ENCODE measurements at regions not wholly inside any gene's neighbourhood (a gene's known extent, or its start where the extent isn't known, plus 50 kb on each side); places are given as distances from the start of the nearest gene placed in this dataset.
"Not testable (repeated sequence)": the region's sequence is repeated elsewhere in the genome, so short reads cannot be mapped to it uniquely, and the experiment has no call there.

GRCh38 chr2:129816813-129817574 lies 162.5 kb upstream of the RAB6C start:
- H3K9me3 ChIP-seq (ENCODE audit: control insufficient read depth, insufficient read depth, low read depth, low read length), result peaks cover 26% of the 10 kb centered on the region
- H3K4me1 ChIP-seq (ENCODE audit: control insufficient read depth, insufficient read depth, low read length), result no peaks in the 10 kb centered on the region
- H3K9ac ChIP-seq (ENCODE audit: low read length), result no peak overlapping the region
- no peaks in the 10 kb centered on the region for H3K27me3 ChIP-seq (ENCODE audit: control insufficient read depth, insufficient read depth, low read length)
- no peaks in the 10 kb centered on the region for H3K36me3 ChIP-seq (ENCODE audit: control insufficient read depth, insufficient read depth, low read length)
- H3K4me3 ChIP-seq (ENCODE audit: low read depth, low read length), result no peak overlapping the region
- no peak overlapping the region for H3K27ac ChIP-seq (ENCODE audit: low read depth, low read length)

GRCh38 chr2:129819855-129820254 lies 159.6 kb upstream of the RAB6C start:
- no peak overlapping the region for H3K9ac ChIP-seq (ENCODE audit: low read length)
- H3K4me1 ChIP-seq (ENCODE audit: control insufficient read depth, insufficient read depth, low read length), result no peaks in the 10 kb centered on the region
- peaks cover 23% of the 10 kb centered on the region for H3K9me3 ChIP-seq (ENCODE audit: control insufficient read depth, insufficient read depth, low read depth, low read length)
- no peaks in the 10 kb centered on the region for H3K27me3 ChIP-seq (ENCODE audit: control insufficient read depth, insufficient read depth, low read length)
- no peak overlapping the region for H3K4me3 ChIP-seq (ENCODE audit: low read depth, low read length)
- no peak overlapping the region for H3K27ac ChIP-seq (ENCODE audit: low read depth, low read length)
- H3K36me3 ChIP-seq (ENCODE audit: control insufficient read depth, insufficient read depth, low read length), result no peaks in the 10 kb centered on the region

- no peak overlapping the region for H3K4me3 ChIP-seq (ENCODE audit: low read depth, low read length)
- no peak overlapping the region for H3K9ac ChIP-seq (ENCODE audit: low read length)
Measured at GRCh38 chr2:129820908-129821307, 158.6 kb upstream of the RAB6C start.

GRCh38 chr2:129821445-129821844 lies 158.0 kb upstream of the RAB6C start:
- Histone ChIP-seq H3K36me3 (ENCODE audit: control insufficient read depth, insufficient read depth, low read length) (no peaks in the 10 kb centered on the region), H3K4me3 (ENCODE audit: low read depth, low read length) (no peak overlapping the region), H3K9me3 (ENCODE audit: control insufficient read depth, insufficient read depth, low read depth, low read length) (peaks cover 11% of the 10 kb centered on the region), H3K9ac (ENCODE audit: low read length) (no peak overlapping the region), H3K4me1 (ENCODE audit: control insufficient read depth, insufficient read depth, low read length) (no peaks in the 10 kb centered on the region), H3K27me3 (ENCODE audit: control insufficient read depth, insufficient read depth, low read length) (no peaks in the 10 kb centered on the region), H3K27ac (ENCODE audit: low read depth, low read length) (no peak overlapping the region)

More at GRCh38 chr2:129820908-129821307, 158.6 kb upstream of the RAB6C start:
- Histone ChIP-seq H3K27me3 (ENCODE audit: control insufficient read depth, insufficient read depth, low read length) (no peaks in the 10 kb centered on the region), H3K27ac (ENCODE audit: low read depth, low read length) (no peak overlapping the region), H3K9me3 (ENCODE audit: control insufficient read depth, insufficient read depth, low read depth, low read length) (peaks cover 14% of the 10 kb centered on the region), H3K4me1 (ENCODE audit: control insufficient read depth, insufficient read depth, low read length) (no peaks in the 10 kb centered on the region), H3K36me3 (ENCODE audit: control insufficient read depth, insufficient read depth, low read length) (no peaks in the 10 kb centered on the region)

- no peak overlapping the region for H3K9ac ChIP-seq (ENCODE audit: low read length)
- H3K4me3 ChIP-seq (ENCODE audit: low read depth, low read length), result no peak overlapping the region
- H3K4me1 ChIP-seq (ENCODE audit: control insufficient read depth, insufficient read depth, low read length), result peaks cover 7% of the 10 kb centered on the region; the same call in 1 of the 2 replicates
- no peaks in the 10 kb centered on the region for H3K36me3 ChIP-seq (ENCODE audit: control insufficient read depth, insufficient read depth, low read length)
- no peak overlapping the region for H3K27ac ChIP-seq (ENCODE audit: low read depth, low read length)
- H3K27me3 ChIP-seq (ENCODE audit: control insufficient read depth, insufficient read depth, low read length), result no peaks in the 10 kb centered on the region
- peaks cover 3% of the 10 kb centered on the region; the same call in 1 of the 2 replicates for H3K9me3 ChIP-seq (ENCODE audit: control insufficient read depth, insufficient read depth, low read depth, low read length)
Measured at GRCh38 chr2:129823044-129823443, 156.4 kb upstream of the RAB6C start.

GRCh38 chr2:129827311-129828090 lies 152.0 kb upstream of the RAB6C start:
- Histone ChIP-seq H3K4me3 (ENCODE audit: low read depth, low read length) (no peak overlapping the region), H3K9ac (ENCODE audit: low read length) (no peak overlapping the region), H3K27ac (ENCODE audit: low read depth, low read length) (no peak overlapping the region), H3K27me3 (ENCODE audit: control insufficient read depth, insufficient read depth, low read length) (no peaks in the 10 kb centered on the region), H3K9me3 (ENCODE audit: control insufficient read depth, insufficient read depth, low read depth, low read length) (peaks cover 24% of the 10 kb centered on the region), H3K36me3 (ENCODE audit: control insufficient read depth, insufficient read depth, low read length) (no peaks in the 10 kb centered on the region), H3K4me1 (ENCODE audit: control insufficient read depth, insufficient read depth, low read length) (peaks cover 8% of the 10 kb centered on the region; the same call in 1 of the 2 replicates)

- Histone ChIP-seq H3K9me3 (ENCODE audit: control insufficient read depth, insufficient read depth, low read depth, low read length) (peaks cover 25% of the 10 kb centered on the region), H3K36me3 (ENCODE audit: control insufficient read depth, insufficient read depth, low read length) (no peaks in the 10 kb centered on the region), H3K4me3 (ENCODE audit: low read depth, low read length) (no peak overlapping the region), H3K4me1 (ENCODE audit: control insufficient read depth, insufficient read depth, low read length) (peaks cover 8% of the 10 kb centered on the region; the same call in 1 of the 2 replicates), H3K27me3 (ENCODE audit: control insufficient read depth, insufficient read depth, low read length) (no peaks in the 10 kb centered on the region), H3K9ac (ENCODE audit: low read length) (no peak overlapping the region), H3K27ac (ENCODE audit: low read depth, low read length) (no peak overlapping the region)
Measured at GRCh38 chr2:129828792-129829191, 150.7 kb upstream of the RAB6C start.

- no peak overlapping the region for H3K9ac ChIP-seq (ENCODE audit: low read length)
- H3K9me3 ChIP-seq (ENCODE audit: control insufficient read depth, insufficient read depth, low read depth, low read length), result peaks cover 25% of the 10 kb centered on the region
- no peak overlapping the region for H3K4me3 ChIP-seq (ENCODE audit: low read depth, low read length)
- no peak overlapping the region for H3K27ac ChIP-seq (ENCODE audit: low read depth, low read length)
- no peaks in the 10 kb centered on the region for H3K36me3 ChIP-seq (ENCODE audit: control insufficient read depth, insufficient read depth, low read length)
- H3K4me1 ChIP-seq (ENCODE audit: control insufficient read depth, insufficient read depth, low read length), result peaks cover 8% of the 10 kb centered on the region; the same call in 1 of the 2 replicates
- H3K27me3 ChIP-seq (ENCODE audit: control insufficient read depth, insufficient read depth, low read length), result no peaks in the 10 kb centered on the region
Measured at GRCh38 chr2:129829588-129829987, 149.9 kb upstream of the RAB6C start.

- H3K27me3 ChIP-seq (ENCODE audit: control insufficient read depth, insufficient read depth, low read length), result no peaks in the 10 kb centered on the region
- no peak overlapping the region for H3K27ac ChIP-seq (ENCODE audit: low read depth, low read length)
- H3K36me3 ChIP-seq (ENCODE audit: control insufficient read depth, insufficient read depth, low read length), result no peaks in the 10 kb centered on the region
- H3K4me3 ChIP-seq (ENCODE audit: low read depth, low read length), result no peak overlapping the region
- H3K4me1 ChIP-seq (ENCODE audit: control insufficient read depth, insufficient read depth, low read length), result peaks cover 8% of the 10 kb centered on the region; the same call in 1 of the 2 replicates
- peaks cover 25% of the 10 kb centered on the region for H3K9me3 ChIP-seq (ENCODE audit: control insufficient read depth, insufficient read depth, low read depth, low read length)
- no peak overlapping the region for H3K9ac ChIP-seq (ENCODE audit: low read length)
Measured at GRCh38 chr2:129831018-129831417, 148.4 kb upstream of the RAB6C start.

GRCh38 chr2:129833465-129833864 lies 146.0 kb upstream of the RAB6C start:
- H3K9me3 ChIP-seq (ENCODE audit: control insufficient read depth, insufficient read depth, low read depth, low read length), result peaks cover 25% of the 10 kb centered on the region
- H3K36me3 ChIP-seq (ENCODE audit: control insufficient read depth, insufficient read depth, low read length); H3K4me1 ChIP-seq (ENCODE audit: control insufficient read depth, insufficient read depth, low read length); H3K4me3 ChIP-seq (ENCODE audit: low read depth, low read length); H3K27me3 ChIP-seq (ENCODE audit: control insufficient read depth, insufficient read depth, low read length); H3K9ac ChIP-seq (ENCODE audit: low read length); H3K27ac ChIP-seq (ENCODE audit: low read depth, low read length): not testable (repeated sequence)

GRCh38 chr2:129847043-129847442 lies 132.4 kb upstream of the RAB6C start:
- no peaks in the 10 kb centered on the region for H3K9me3 ChIP-seq (ENCODE audit: control insufficient read depth, insufficient read depth, low read depth, low read length)
- H3K9ac ChIP-seq (ENCODE audit: low read length), result no peak overlapping the region
- no peaks in the 10 kb centered on the region for H3K4me1 ChIP-seq (ENCODE audit: control insufficient read depth, insufficient read depth, low read length)
- H3K36me3 ChIP-seq (ENCODE audit: control insufficient read depth, insufficient read depth, low read length), result no peaks in the 10 kb centered on the region
- H3K4me3 ChIP-seq (ENCODE audit: low read depth, low read length), result no peak overlapping the region
- H3K27ac ChIP-seq (ENCODE audit: low read depth, low read length), result no peak overlapping the region
- no peaks in the 10 kb centered on the region; the same call in 1 of the 2 replicates for H3K27me3 ChIP-seq (ENCODE audit: control insufficient read depth, insufficient read depth, low read length)
